Endothelial cell of umbilical vein (primary cell): ENCODE measurements at regions not wholly inside any gene's neighbourhood (a gene's known extent, or its start where the extent isn't known, plus 50 kb on each side); places are given as distances from the start of the nearest gene placed in this dataset.

Experiments
- BruUV-seq: library from RNA; stranded (reverse); fragments of 400-500 nt; replicated peaks from 2 replicates; lab custom pipeline; 2021; lab: Mats Ljungman, UMichigan
- CTCF ChIA-PET: fragments of 300-600, 350-600 bp; sonication (Branson Sonifier 250); formaldehyde crosslinking; loops from one replicate; lab custom pipeline; 2021; ENCODE audit warnings: antibody characterized with exemption, inconsistent platforms; lab: Charles Lee
- POLR2A ChIA-PET: fragments of 300-600, 350-600 bp; sonication (Branson Sonifier 250); formaldehyde crosslinking; loops from one replicate; lab custom pipeline; 2021; ENCODE audit warnings: antibody characterized with exemption, inconsistent platforms; lab: Charles Lee
- DNase-seq: peaks from one replicate; pipeline ENCODE4 v3.0.0-alpha.2; 2011; ENCODE audit warnings: low read depth, low spot score
- FAIRE-seq: peaks from 2 replicates; lab custom pipeline; 2011; peaks lifted over from hg19 to GRCh38; lab: Jason Lieb, UNC
- H2AFZ ChIP-seq: 2 replicates; pipeline ENCODE4 v1.6.0; 2012; ENCODE audit warnings: low read depth, low read length, control low read depth, inconsistent platforms
- H3K27ac ChIP-seq: 2 replicates; pipeline ENCODE4 v1.5.1; 2011; ENCODE audit warnings: low read depth, mild to moderate bottlenecking, control low read depth, low read length, moderate library complexity; ENCODE audit not compliant: insufficient read depth
- H3K27me3 ChIP-seq, 2 experiments: 2 replicates each; pipeline versions ENCODE4 v1.6.0 to v1.6.1; 2011; ENCODE audit warnings: low read length in 2 of 2, mixed read lengths in 1 of 2; ENCODE audit not compliant: control insufficient read depth in 2 of 2, insufficient read depth in 2 of 2
- H3K36me3 ChIP-seq, 2 experiments: 2 replicates in 1 of 2; 3 replicates in 1 of 2; pipeline ENCODE4 v1.5.1; 2011; ENCODE audit warnings: low read length in 2 of 2, mild to moderate bottlenecking in 1 of 2, moderate library complexity in 1 of 2; ENCODE audit not compliant: control insufficient read depth in 2 of 2, insufficient read depth in 2 of 2; ENCODE audit errors: extremely low read depth in 1 of 2
- H3K4me1 ChIP-seq: 3 replicates; pipeline ENCODE4 v1.5.1; 2011; ENCODE audit warnings: mild to moderate bottlenecking, low read length; ENCODE audit not compliant: control insufficient read depth, insufficient read depth; ENCODE audit errors: extremely low read depth
- H3K4me2 ChIP-seq: 2 replicates; pipeline ENCODE4 v1.6.1; 2011; ENCODE audit warnings: low read length, control low read depth, mixed read lengths; ENCODE audit not compliant: insufficient read depth
- H3K4me3 ChIP-seq, 3 experiments: fragments of 200-600 bp in 1 of 3; sonication (generic), shearing (Covaris generic) in 1 of 3; replicated peaks in 1 of 3; 2 replicates each; pipeline ENCODE4 v1.5.1; 2011 to 2016; ENCODE audit warnings: control low read depth in 3 of 3, low read length in 3 of 3, mild to moderate bottlenecking in 2 of 3, inconsistent platforms in 1 of 3, low read depth in 1 of 3, moderate library complexity in 1 of 3; ENCODE audit not compliant: insufficient read depth in 1 of 3
- H3K79me2 ChIP-seq: 2 replicates; pipeline ENCODE4 v1.6.0; 2012; ENCODE audit warnings: low read length, inconsistent platforms; ENCODE audit not compliant: control insufficient read depth, insufficient read depth
- H3K9ac ChIP-seq: replicated peaks from 2 replicates; pipeline ENCODE3; 2011; ENCODE audit warnings: low read length, control low read depth; ENCODE audit not compliant: insufficient read depth; ENCODE audit errors: extremely low read depth
- H3K9me1 ChIP-seq: replicated peaks from 3 replicates; pipeline ENCODE4 v1.6.0; 2011; ENCODE audit warnings: mild to moderate bottlenecking, low read length; ENCODE audit not compliant: control insufficient read depth, insufficient read depth; ENCODE audit errors: extremely low read depth
- H3K9me3 ChIP-seq: replicated peaks from 2 replicates; pipeline ENCODE4 v1.5.1; 2012; ENCODE audit warnings: low read length, inconsistent platforms; ENCODE audit not compliant: control insufficient read depth, insufficient read depth
- H4K20me1 ChIP-seq: replicated peaks from 2 replicates; pipeline ENCODE3; 2011; ENCODE audit warnings: mild to moderate bottlenecking, low read length; ENCODE audit not compliant: control insufficient read depth, insufficient read depth; ENCODE audit errors: extremely low read depth
- CTCF ChIP-seq, 2 donors: IDR thresholded peaks; 1 replicate in 1 of 2; 2 replicates in 1 of 2; pipeline ENCODE4 v1.5.1; 2011; ENCODE audit warnings: low read length in 2 of 2, mild to moderate bottlenecking in 2 of 2, moderate library complexity in 2 of 2, control low read depth in 1 of 2, inconsistent platforms in 1 of 2, low read depth in 1 of 2; ENCODE audit not compliant: insufficient read depth in 1 of 2; ENCODE audit errors: extremely low read depth in 1 of 2
- EZH2 ChIP-seq: IDR thresholded peaks from 2 replicates; pipeline ENCODE4 v1.6.1; 2012; ENCODE audit warnings: borderline replicate concordance, low read depth, mild to moderate bottlenecking, moderate library complexity, low read length, inconsistent platforms; ENCODE audit not compliant: severe bottlenecking
- FOS ChIP-seq: IDR thresholded peaks from 2 replicates; pipeline ENCODE4 v1.6.1; 2011; ENCODE audit warnings: mild to moderate bottlenecking, low read length, moderate library complexity, borderline replicate concordance; ENCODE audit not compliant: insufficient read depth
- GATA2 ChIP-seq: IDR thresholded peaks from 2 replicates; pipeline ENCODE4 v1.7.0; 2011; ENCODE audit warnings: low read depth, mild to moderate bottlenecking, moderate library complexity, mixed read lengths, low read length; ENCODE audit not compliant: insufficient read length, insufficient read depth
- JUN ChIP-seq: IDR thresholded peaks from 2 replicates; pipeline ENCODE4 v1.6.1; 2011; ENCODE audit warnings: borderline replicate concordance, low read depth; ENCODE audit not compliant: insufficient read length, insufficient read depth
- MAX ChIP-seq: IDR thresholded peaks from 2 replicates; pipeline ENCODE4 v1.6.1; 2011; ENCODE audit not compliant: insufficient read depth, insufficient read length
- MYC ChIP-seq: IDR thresholded peaks from one replicate; pipeline ENCODE4 v1.6.1; 2011; ENCODE audit warnings: mild to moderate bottlenecking, low read depth, low read length
- POLR2A ChIP-seq: IDR thresholded peaks from 2 replicates; pipeline ENCODE4 v1.6.1; 2012; ENCODE audit warnings: low read depth, mild to moderate bottlenecking, control low read depth, low read length
- POLR2AphosphoS5 ChIP-seq: IDR thresholded peaks from 2 replicates; pipeline ENCODE4 v1.6.1; 2012; ENCODE audit warnings: low read depth, mild to moderate bottlenecking, control low read depth, low read length, moderate library complexity; ENCODE audit not compliant: insufficient read depth
- dilution Hi-C: fragments of 300-500 bp; cut with MboI; formaldehyde crosslinking; loops from one replicate; pipeline ENCODE4 v1.15.0; 2019; ENCODE audit warnings: low sequenced_read_pairs; ENCODE audit not compliant: extremely low pct_ligation_motif_present
- intact Hi-C: fragments of 100-400 bp; cut with micrococcal nuclease; formaldehyde crosslinking; loops from one replicate; pipeline ENCODE4 v1.10.0; 2022

DNA sequence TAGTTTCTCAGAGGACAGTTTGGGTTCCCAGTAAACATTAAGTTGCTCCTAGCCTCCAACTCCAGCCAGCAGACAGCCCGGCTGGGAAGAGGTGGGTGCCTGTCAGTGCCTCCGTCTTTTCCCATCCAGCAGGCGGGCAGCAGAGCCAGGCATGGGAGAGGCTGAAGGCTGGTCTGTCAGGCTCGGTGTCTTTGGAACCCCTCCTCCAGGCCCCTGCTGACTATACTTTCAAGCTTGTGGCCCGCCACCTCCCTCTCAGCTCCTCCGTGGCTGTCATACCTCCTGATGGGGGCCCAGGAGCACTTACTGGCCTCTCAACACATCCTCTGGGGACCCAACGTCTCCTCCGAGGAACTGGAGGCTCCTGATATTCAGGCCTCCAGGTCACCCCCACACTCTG is 140.9 kb downstream of the ACTL8 start:
- BruUV-seq, result no TSS peak
- no peak for FAIRE-seq

More for the DNA sequence above, 140.9 kb downstream of the ACTL8 start:
- no peaks in the 10 kb centered on the region for H3K36me3 ChIP-seq
- ChIA-PET POLR2A (no interaction called here), CTCF (no interaction called here)
- no peak overlapping the region for H2AFZ ChIP-seq
- no peak overlapping the region for H3K4me2 ChIP-seq
- DNase-seq, result no peak
- no peak overlapping the region for H3K27ac ChIP-seq
- no peak overlapping the region for H3K4me3 ChIP-seq
- TF ChIP-seq GATA2 (no peak), JUN (no peak), MYC (no peak), CTCF (IDR thresholded peaks at IDR 0.05; ENCODE audit: extremely low read depth in 1 of 2, insufficient read depth in 1 of 2, low read depth in 1 of 2, low read length in 2 of 2) (no peak), MAX (no peak), FOS (no peak), POLR2A (no peak), POLR2AphosphoS5 (no peak), EZH2 (no peak)
- H3K9me3 ChIP-seq, result no peaks in the 10 kb centered on the region
- H3K4me1 ChIP-seq, result no peaks in the 10 kb centered on the region
- no peaks in the 10 kb centered on the region for H3K27me3 ChIP-seq
- dilution Hi-C loops, result no loop called here
- H4K20me1 ChIP-seq, result no peaks in the 10 kb centered on the region
- intact Hi-C loops, result no loop called here
- H3K9ac ChIP-seq, result no peak overlapping the region
- H3K9me1 ChIP-seq, result no peaks in the 10 kb centered on the region
- H3K79me2 ChIP-seq, result no peaks in the 10 kb centered on the region
